Activated CD4-positive, alpha-beta memory T cell treated with anti-CD3 and anti-CD28 coated beads for 36 hours (primary cell): ENCODE measurements at regions not wholly inside any gene's neighbourhood (a gene's known extent, or its start where the extent isn't known, plus 50 kb on each side); places are given as distances from the start of the nearest gene placed in this dataset.

ENCODE experiments used
- CTCF ChIA-PET: fragments of 350-600 bp; sonication (Branson Sonifier 250); formaldehyde crosslinking; loops from one replicate; lab custom pipeline; 2021; ENCODE audit warnings: antibody characterized with exemption, inconsistent platforms; lab: Charles Lee
- POLR2A ChIA-PET: fragments of 350-600 bp; sonication (Branson Sonifier 250); formaldehyde crosslinking; loops from one replicate; lab custom pipeline; 2021; ENCODE audit warnings: antibody characterized with exemption; lab: Charles Lee
- DNase-seq: peaks from one replicate; pipeline ENCODE4 v3.0.0-alpha.2; 2020
- H3K27ac Mint-ChIP-seq: one replicate; pipeline ENCODE4 v1.8.0; 2021; ENCODE audit warnings: mixed read lengths
- H3K27me3 Mint-ChIP-seq: one replicate; pipeline ENCODE4 v1.8.0; 2021; ENCODE audit warnings: mixed read lengths
- H3K36me3 Mint-ChIP-seq: one replicate; pipeline ENCODE4 v1.8.0; 2021; ENCODE audit warnings: mixed read lengths
- H3K4me1 Mint-ChIP-seq: one replicate; pipeline ENCODE4 v1.8.0; 2021; ENCODE audit warnings: low read depth, mixed read lengths
- H3K4me3 Mint-ChIP-seq: one replicate; pipeline ENCODE4 v1.8.0; 2021; ENCODE audit warnings: mild to moderate bottlenecking, mixed read lengths
- H3K9me3 Mint-ChIP-seq: one replicate; pipeline ENCODE4 v1.8.0; 2021; ENCODE audit warnings: mixed read lengths
- intact Hi-C: fragments of 100-400 bp; cut with micrococcal nuclease; formaldehyde crosslinking; loops from one replicate; pipeline ENCODE4 v1.15.1; 2023

- H3K27ac Mint-ChIP-seq = no peak overlapping the region
- intact Hi-C loops = no loop called here
- POLR2A ChIA-PET = no interaction called here
Measured at GRCh38 chr7:146002431-146003078, 114.0 kb upstream of the CNTNAP2 start.

GRCh38 chr7:146002008-146002407 is 114.6 kb upstream of the CNTNAP2 start:
- H3K27me3 Mint-ChIP-seq = no peaks in the 10 kb centered on the region
- H3K4me3 Mint-ChIP-seq = no peak overlapping the region
- ChIA-PET POLR2A (no interaction called here), CTCF (no interaction called here)
- H3K9me3 Mint-ChIP-seq = no peaks in the 10 kb centered on the region
- H3K36me3 Mint-ChIP-seq = no peaks in the 10 kb centered on the region
- DNase-seq = no peak
- H3K27ac Mint-ChIP-seq = no peak overlapping the region
- intact Hi-C loops = no loop called here
- H3K4me1 Mint-ChIP-seq = no peaks in the 10 kb centered on the region

More at GRCh38 chr7:146002431-146003078, 114.0 kb upstream of the CNTNAP2 start:
- Mint-ChIP-seq H3K4me3 (no peak overlapping the region), H3K4me1 (no peaks in the 10 kb centered on the region), H3K9me3 (no peaks in the 10 kb centered on the region), H3K27me3 (no peaks in the 10 kb centered on the region), H3K36me3 (no peaks in the 10 kb centered on the region)
- DNase-seq = no peak
- CTCF ChIA-PET = no interaction called here

- CTCF ChIA-PET = no interaction called here
- POLR2A ChIA-PET = no interaction called here
Measured at GRCh38 chr7:146000882-146001281, 115.7 kb upstream of the CNTNAP2 start.

GRCh38 chr7:145989469-145989868 is 127.1 kb upstream of the CNTNAP2 start:
- H3K27me3 Mint-ChIP-seq = no peaks in the 10 kb centered on the region
- no peaks in the 10 kb centered on the region for H3K4me1 Mint-ChIP-seq
- H3K9me3 Mint-ChIP-seq = peaks cover 3% of the 10 kb centered on the region
- ChIA-PET POLR2A (no interaction called here), CTCF (no interaction called here)
- no peak for DNase-seq
- H3K27ac Mint-ChIP-seq = no peak overlapping the region
- H3K36me3 Mint-ChIP-seq = no peaks in the 10 kb centered on the region
- H3K4me3 Mint-ChIP-seq = no peak overlapping the region
- intact Hi-C loops = no loop called here

More at GRCh38 chr7:146000882-146001281, 115.7 kb upstream of the CNTNAP2 start:
- Mint-ChIP-seq H3K27ac (no peak overlapping the region), H3K4me3 (no peak overlapping the region), H3K36me3 (no peaks in the 10 kb centered on the region), H3K27me3 (no peaks in the 10 kb centered on the region), H3K4me1 (no peaks in the 10 kb centered on the region), H3K9me3 (no peaks in the 10 kb centered on the region)
- intact Hi-C loops = no loop called here
- DNase-seq = no peak

GRCh38 chr7:145986248-145986874 is 130.2 kb upstream of the CNTNAP2 start:
- no peak for DNase-seq
- Mint-ChIP-seq H3K36me3 (no peaks in the 10 kb centered on the region), H3K4me3 (no peak overlapping the region), H3K4me1 (no peaks in the 10 kb centered on the region), H3K27me3 (no peaks in the 10 kb centered on the region), H3K9me3 (peaks cover 3% of the 10 kb centered on the region), H3K27ac (no peak overlapping the region)
- intact Hi-C loops = no loop called here
- POLR2A ChIA-PET = no interaction called here
- CTCF ChIA-PET = no interaction called here

- H3K9me3 Mint-ChIP-seq = peaks cover 5% of the 10 kb centered on the region
- DNase-seq = no peak
- H3K4me3 Mint-ChIP-seq = no peak overlapping the region
- H3K4me1 Mint-ChIP-seq = no peaks in the 10 kb centered on the region
- no peak overlapping the region for H3K27ac Mint-ChIP-seq
- ChIA-PET POLR2A (no interaction called here), CTCF (no interaction called here)
- H3K36me3 Mint-ChIP-seq = no peaks in the 10 kb centered on the region
- intact Hi-C loops = no loop called here
- no peaks in the 10 kb centered on the region for H3K27me3 Mint-ChIP-seq
Measured at GRCh38 chr7:145978769-145979168, 137.8 kb upstream of the CNTNAP2 start.

GRCh38 chr7:145959981-145960380 is 156.6 kb upstream of the CNTNAP2 start:
- Mint-ChIP-seq H3K9me3 (peaks cover 6% of the 10 kb centered on the region), H3K4me1 (no peaks in the 10 kb centered on the region), H3K4me3 (no peak overlapping the region), H3K27ac (no peak overlapping the region), H3K36me3 (no peaks in the 10 kb centered on the region), H3K27me3 (no peaks in the 10 kb centered on the region)
- CTCF ChIA-PET = no interaction called here
- intact Hi-C loops = no loop called here
- POLR2A ChIA-PET = no interaction called here
- DNase-seq = no peak

GRCh38 chr7:145957160-145957890 is 159.3 kb upstream of the CNTNAP2 start:
- H3K27ac Mint-ChIP-seq = no peak overlapping the region
- peaks cover 8% of the 10 kb centered on the region for H3K9me3 Mint-ChIP-seq
- DNase-seq = no peak
- H3K4me3 Mint-ChIP-seq = no peak overlapping the region
- H3K27me3 Mint-ChIP-seq = no peaks in the 10 kb centered on the region
- intact Hi-C loops = no loop called here
- ChIA-PET POLR2A (no interaction called here), CTCF (no interaction called here)
- H3K4me1 Mint-ChIP-seq = no peaks in the 10 kb centered on the region
- no peaks in the 10 kb centered on the region for H3K36me3 Mint-ChIP-seq

GRCh38 chr7:145951566-145951965 is 165.0 kb upstream of the CNTNAP2 start:
- no peak overlapping the region for H3K4me3 Mint-ChIP-seq
- POLR2A ChIA-PET = no interaction called here
- intact Hi-C loops = no loop called here
- H3K27ac Mint-ChIP-seq = no peak overlapping the region
- CTCF ChIA-PET = no interaction called here
- no peaks in the 10 kb centered on the region for H3K4me1 Mint-ChIP-seq
- H3K36me3 Mint-ChIP-seq = no peaks in the 10 kb centered on the region
- H3K9me3 Mint-ChIP-seq = peaks cover 16% of the 10 kb centered on the region
- H3K27me3 Mint-ChIP-seq = no peaks in the 10 kb centered on the region
- no peak for DNase-seq

GRCh38 chr7:145928937-145929336 is 187.7 kb upstream of the CNTNAP2 start:
- POLR2A ChIA-PET = no interaction called here
- DNase-seq = no peak
- Mint-ChIP-seq H3K9me3 (peaks cover 9% of the 10 kb centered on the region), H3K27ac (no peak overlapping the region), H3K4me1 (no peaks in the 10 kb centered on the region), H3K4me3 (no peak overlapping the region), H3K27me3 (no peaks in the 10 kb centered on the region), H3K36me3 (no peaks in the 10 kb centered on the region)
- CTCF ChIA-PET = no interaction called here
- intact Hi-C loops = no loop called here

- intact Hi-C loops = no loop called here
- ChIA-PET POLR2A (no interaction called here), CTCF (no interaction called here)
- no peak overlapping the region for H3K4me3 Mint-ChIP-seq
- no peak overlapping the region for H3K27ac Mint-ChIP-seq
- DNase-seq = no peak
- H3K4me1 Mint-ChIP-seq = no peaks in the 10 kb centered on the region
- H3K9me3 Mint-ChIP-seq = peaks cover 33% of the 10 kb centered on the region
- no peaks in the 10 kb centered on the region for H3K27me3 Mint-ChIP-seq
- H3K36me3 Mint-ChIP-seq = no peaks in the 10 kb centered on the region
Measured at GRCh38 chr7:145919712-145920111, 196.9 kb upstream of the CNTNAP2 start.

- H3K4me3 Mint-ChIP-seq = no peak overlapping the region
- H3K27ac Mint-ChIP-seq = no peak overlapping the region
- no peaks in the 10 kb centered on the region for H3K36me3 Mint-ChIP-seq
- H3K27me3 Mint-ChIP-seq = no peaks in the 10 kb centered on the region
- CTCF ChIA-PET = no interaction called here
- no peaks in the 10 kb centered on the region for H3K4me1 Mint-ChIP-seq
- H3K9me3 Mint-ChIP-seq = peaks cover 26% of the 10 kb centered on the region
- no peak for DNase-seq
- intact Hi-C loops = no loop called here
- POLR2A ChIA-PET = no interaction called here
Measured at GRCh38 chr7:145916776-145917175, 199.8 kb upstream of the CNTNAP2 start.
